BJ (cell line): ENCODE measurements at regions not wholly inside any gene's neighbourhood (a gene's known extent, or its start where the extent isn't known, plus 50 kb on each side); places are given as distances from the start of the nearest gene placed in this dataset.

Experiments used
- CTCF ChIA-PET: fragments of 350-600 bp; formaldehyde crosslinking; extraction: SDS; loops from one replicate; lab custom pipeline; 2021; ENCODE audit warnings: antibody characterized with exemption, inconsistent platforms; lab: Yijun Ruan, JAX
- POLR2A ChIA-PET: fragments of 300-600 bp; sonication (Branson Sonifier 250); formaldehyde crosslinking; extraction: SDS; loops from one replicate; lab custom pipeline; 2021; ENCODE audit warnings: antibody characterized with exemption; lab: Charles Lee
- DNase-seq: peaks from one replicate; pipeline ENCODE4 v3.0.0-alpha.2; 2011; ENCODE audit warnings: low read depth
- H3K27me3 ChIP-seq: 2 replicates; pipeline ENCODE4 v1.6.0; 2011; ENCODE audit warnings: low read length; ENCODE audit not compliant: control insufficient read depth, insufficient read depth
- H3K36me3 ChIP-seq: 2 replicates; pipeline ENCODE4 v1.5.1; 2011; ENCODE audit warnings: low read length; ENCODE audit not compliant: control insufficient read depth, insufficient read depth
- H3K4me3 ChIP-seq: 2 replicates; pipeline ENCODE4 v1.5.1; 2011; ENCODE audit warnings: low read depth, mild to moderate bottlenecking, control low read depth, low read length
- CTCF ChIP-seq: IDR thresholded peaks from 2 replicates; pipeline ENCODE4 v1.5.1; 2011; ENCODE audit warnings: low read depth, mild to moderate bottlenecking, control low read depth, inconsistent platforms, low read length, moderate library complexity; ENCODE audit not compliant: insufficient read depth

GRCh38 chr10:9766762-9767161, 1250.9 kb upstream of the CELF2 start:
- POLR2A ChIA-PET: no interaction called here
- TF ChIP-seq CTCF: no peak
- CTCF ChIA-PET: no interaction called here

GRCh38 chr10:9781666-9782065, 1236.0 kb upstream of the CELF2 start:
- POLR2A ChIA-PET: no interaction called here
- no peak for DNase-seq

More at GRCh38 chr10:9766762-9767161, 1250.9 kb upstream of the CELF2 start:
- Histone ChIP-seq H3K36me3 (no peaks in the 10 kb centered on the region), H3K27me3 (no peaks in the 10 kb centered on the region), H3K4me3 (no peak overlapping the region)
- no peak for DNase-seq

GRCh38 chr10:9786101-9786500, 1231.6 kb upstream of the CELF2 start:
- no peak for TF ChIP-seq CTCF
- CTCF ChIA-PET: interaction anchor here (1.0 kb wide), 1 partner anchor 20 kb away, joined by 3 read pairs; no protein-coding TSS in a partner anchor
- Histone ChIP-seq H3K4me3 (no peak overlapping the region), H3K27me3 (no peaks in the 10 kb centered on the region), H3K36me3 (no peaks in the 10 kb centered on the region)
- POLR2A ChIA-PET: no interaction called here
- DNase-seq: no peak

More at GRCh38 chr10:9781666-9782065, 1236.0 kb upstream of the CELF2 start:
- CTCF ChIA-PET: no interaction called here
- H3K4me3 ChIP-seq: no peak overlapping the region
- no peaks in the 10 kb centered on the region for H3K36me3 ChIP-seq
- TF ChIP-seq CTCF: no peak
- H3K27me3 ChIP-seq: no peaks in the 10 kb centered on the region

- Histone ChIP-seq H3K27me3 (no peaks in the 10 kb centered on the region), H3K36me3 (no peaks in the 10 kb centered on the region), H3K4me3 (no peak overlapping the region)
- DNase-seq: no peak
- ChIA-PET POLR2A (no interaction called here), CTCF (interaction anchor here (1.0 kb wide), 1 partner anchor 21 kb away, joined by 3 read pairs; no protein-coding TSS in a partner anchor)
- no peak for TF ChIP-seq CTCF
These were observed 1231.1 kb upstream of the CELF2 start for GRCh38 chr10:9786576-9786975.

- POLR2A ChIA-PET: no interaction called here
- no peak for DNase-seq
- TF ChIP-seq CTCF: no peak
- Histone ChIP-seq H3K4me3 (no peak overlapping the region), H3K27me3 (no peaks in the 10 kb centered on the region), H3K36me3 (no peaks in the 10 kb centered on the region)
- CTCF ChIA-PET: no interaction called here
These were observed 1227.7 kb upstream of the CELF2 start for GRCh38 chr10:9789996-9790395.
